Muscle of leg (tissue), 3 donors: ENCODE measurements at regions not wholly inside any gene's neighbourhood (a gene's known extent, or its start where the extent isn't known, plus 50 kb on each side); places are given as distances from the start of the nearest gene placed in this dataset.

ENCODE experiments used
- DNase-seq: peaks from one replicate; pipeline ENCODE4 v3.0.0; 2013
- H3K27ac ChIP-seq: one replicate; pipeline ENCODE4 v1.5.1; 2013; ENCODE audit warnings: mild to moderate bottlenecking, low read length, control low read depth
- H3K27me3 ChIP-seq: one replicate; pipeline ENCODE4 v1.6.1; 2013; ENCODE audit warnings: low read length; ENCODE audit not compliant: control insufficient read depth, insufficient read depth
- H3K36me3 ChIP-seq: one replicate; pipeline ENCODE4 v1.6.1; 2013; ENCODE audit warnings: low read length; ENCODE audit not compliant: control insufficient read depth, insufficient read depth
- H3K4me1 ChIP-seq: one replicate; pipeline ENCODE4 v1.6.1; 2013; ENCODE audit warnings: low read length; ENCODE audit not compliant: control insufficient read depth, insufficient read depth
- H3K4me3 ChIP-seq: one replicate; pipeline ENCODE4 v1.5.1; 2013; ENCODE audit warnings: low read length, control low read depth
- H3K9me3 ChIP-seq: replicated peaks from 2 replicates; pipeline ENCODE4 v1.6.1; 2013; ENCODE audit warnings: low read depth, low read length; ENCODE audit not compliant: control insufficient read depth
- WGBS: methylation state at CpG from one replicate; pipeline ENCODE4 v1.1.5; 2013; ENCODE audit warnings: missing lambda C conversion rate; ENCODE audit not compliant: insufficient coverage; 5-methylcytosine and 5-hydroxymethylcytosine counted together

DNA sequence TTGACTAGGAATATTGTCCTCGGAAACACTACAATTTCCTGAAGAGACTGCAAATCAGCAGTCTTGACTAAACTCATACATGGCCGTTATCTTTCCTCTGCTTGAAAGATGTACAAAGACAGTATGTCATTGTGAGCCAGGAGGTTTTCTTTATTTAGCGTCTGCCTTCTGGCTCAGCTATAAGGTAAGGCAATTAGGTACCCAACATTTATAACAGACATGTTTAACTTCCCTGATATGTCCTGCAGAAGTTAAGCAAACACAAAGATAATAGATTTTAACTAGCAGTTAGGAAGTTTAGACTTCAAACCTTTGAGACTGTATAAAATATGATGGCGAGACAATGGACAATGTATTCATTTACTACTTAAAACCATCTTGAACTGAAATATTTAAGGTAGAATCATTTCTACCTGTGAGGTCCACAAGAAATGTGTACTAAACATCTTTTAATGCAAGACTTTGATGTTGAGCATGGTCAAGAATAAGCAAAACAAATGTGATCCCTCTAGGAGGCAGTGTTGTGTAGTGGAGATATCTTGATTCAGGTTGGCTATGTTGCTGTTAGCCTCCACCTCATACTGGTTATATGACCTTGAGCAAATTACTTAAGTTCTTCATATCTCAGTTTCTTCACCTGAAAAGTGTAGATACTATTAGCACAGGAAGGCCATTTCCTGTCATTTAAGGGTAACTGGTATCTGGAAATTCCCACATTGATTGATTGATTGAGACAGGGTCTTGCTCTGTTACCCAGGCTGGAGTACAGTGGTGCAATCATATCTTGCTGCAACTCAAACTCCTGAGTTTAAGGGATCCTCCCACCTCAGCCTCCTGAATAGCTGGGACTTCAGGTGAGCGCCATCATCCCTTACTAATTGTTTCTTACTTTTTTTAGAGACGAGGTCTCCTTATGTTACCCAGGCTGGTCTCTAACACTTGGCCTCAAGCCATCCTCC lies 96.3 kb upstream of the EEA1 start:
- Histone ChIP-seq H3K27me3 (no peaks in the 10 kb centered on the region), H3K27ac (no peak overlapping the region), H3K9me3 (no peaks in the 10 kb centered on the region), H3K36me3 (no peaks in the 10 kb centered on the region), H3K4me3 (no peak overlapping the region), H3K4me1 (no peaks in the 10 kb centered on the region)
- peak; percentile 31 for DNase-seq
- 72% methylated on average over 2 of the region's 6 CpGs for WGBS

DNA sequence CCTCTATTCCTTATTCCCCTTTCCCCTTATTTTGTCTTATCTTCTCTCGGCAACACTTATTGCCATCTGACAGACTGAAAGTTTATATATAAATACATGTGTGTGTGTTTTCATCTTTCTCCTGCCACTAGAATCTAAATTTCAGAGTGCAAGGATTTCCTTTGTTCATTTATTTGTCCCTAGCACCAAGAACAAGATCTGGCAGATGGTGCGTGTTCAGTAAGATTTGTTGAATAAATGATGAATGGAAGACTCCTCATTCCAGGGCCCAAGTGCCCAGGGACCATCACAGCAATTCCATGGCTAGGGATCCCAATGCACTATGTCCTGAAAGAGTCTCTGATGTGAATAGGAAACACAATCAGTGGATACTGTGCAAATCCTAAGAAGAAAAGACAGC lies 97.9 kb upstream of the EEA1 start:
- no peak overlapping the region for H3K27ac ChIP-seq
- WGBS, result no CpG with 5 or more reads among the region's 2 CpGs
- DNase-seq, result no peak
- no peak overlapping the region for H3K4me3 ChIP-seq
- no peaks in the 10 kb centered on the region for H3K36me3 ChIP-seq
- no peaks in the 10 kb centered on the region for H3K4me1 ChIP-seq
- H3K27me3 ChIP-seq, result no peaks in the 10 kb centered on the region
- no peaks in the 10 kb centered on the region for H3K9me3 ChIP-seq

DNA sequence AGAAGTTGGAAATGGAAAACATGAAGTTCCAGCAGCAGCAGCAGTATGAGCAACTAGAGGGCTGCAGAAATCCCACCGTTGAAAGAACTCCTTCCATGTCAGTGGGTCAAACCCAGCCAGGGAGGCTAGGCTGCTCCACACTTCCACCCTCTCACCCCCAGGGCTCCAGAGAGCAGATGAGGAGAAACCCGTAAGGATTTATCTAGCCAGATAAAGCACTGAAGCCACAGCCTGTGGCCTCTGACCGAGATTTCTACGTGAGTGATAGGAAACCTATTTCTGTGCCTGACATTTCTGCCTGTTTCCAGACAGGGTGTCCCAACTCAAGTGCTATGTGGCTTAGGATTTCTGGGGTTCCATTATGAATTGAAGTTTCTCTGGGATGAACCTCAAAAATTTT lies 100.0 kb upstream of the EEA1 start:
- H3K9me3 ChIP-seq, result no peaks in the 10 kb centered on the region
- H3K4me3 ChIP-seq, result no peak overlapping the region
- no peaks in the 10 kb centered on the region for H3K27me3 ChIP-seq
- H3K36me3 ChIP-seq, result no peaks in the 10 kb centered on the region
- 70% methylated on average over 3 of the region's 4 CpGs for WGBS
- no peak overlapping the region for H3K27ac ChIP-seq
- no peak for DNase-seq
- H3K4me1 ChIP-seq, result peaks cover 3% of the 10 kb centered on the region

DNA sequence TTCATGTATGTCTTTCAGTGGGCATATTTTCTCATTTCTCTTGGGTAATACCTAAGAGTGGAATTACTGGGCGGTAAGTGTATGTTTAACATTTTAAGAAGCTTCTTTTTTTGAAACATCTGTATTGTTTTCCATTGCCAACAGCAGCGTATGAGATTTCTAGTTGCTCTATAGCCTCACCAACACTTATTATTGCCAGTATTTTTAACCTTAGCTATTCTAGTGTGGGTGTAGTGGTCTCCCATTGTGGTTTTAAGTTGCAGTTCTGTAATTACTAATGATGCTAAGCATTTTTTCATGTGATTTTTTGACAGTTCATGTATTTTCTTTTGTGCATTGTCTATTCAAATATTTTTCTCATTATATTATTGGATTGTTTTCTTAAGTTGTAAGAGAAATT lies 101.9 kb upstream of the EEA1 start:
- no peaks in the 10 kb centered on the region for H3K27me3 ChIP-seq
- H3K4me1 ChIP-seq, result peaks cover 3% of the 10 kb centered on the region
- no CpG with 5 or more reads among the region's 2 CpGs for WGBS
- no peak for DNase-seq
- no peak overlapping the region for H3K4me3 ChIP-seq
- no peak overlapping the region for H3K27ac ChIP-seq
- H3K9me3 ChIP-seq, result no peaks in the 10 kb centered on the region
- H3K36me3 ChIP-seq, result no peaks in the 10 kb centered on the region

DNA sequence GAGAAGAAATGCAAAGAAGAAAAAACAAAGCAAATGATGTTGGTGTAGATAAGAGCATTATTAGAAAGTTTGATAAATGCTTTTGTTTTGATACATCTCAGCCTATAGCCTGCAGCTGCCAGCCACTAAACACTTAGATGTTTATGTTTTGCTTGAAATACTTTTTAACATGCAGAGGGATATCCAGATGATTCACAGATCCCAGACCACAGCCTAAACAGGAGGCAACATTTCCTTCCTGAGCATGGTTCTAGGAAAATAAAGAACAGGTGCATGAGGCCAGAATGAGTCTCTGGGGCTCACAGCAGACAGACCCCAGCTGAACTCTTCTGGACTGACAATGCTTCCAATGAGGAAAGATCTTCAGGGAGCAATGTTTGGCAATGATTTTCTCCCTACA lies 103.7 kb upstream of the EEA1 start:
- Histone ChIP-seq H3K9me3 (no peaks in the 10 kb centered on the region), H3K4me1 (peaks cover 3% of the 10 kb centered on the region), H3K27me3 (no peaks in the 10 kb centered on the region), H3K4me3 (no peak overlapping the region), H3K36me3 (no peaks in the 10 kb centered on the region), H3K27ac (no peak overlapping the region)
- peak; percentile 50 for DNase-seq

DNA sequence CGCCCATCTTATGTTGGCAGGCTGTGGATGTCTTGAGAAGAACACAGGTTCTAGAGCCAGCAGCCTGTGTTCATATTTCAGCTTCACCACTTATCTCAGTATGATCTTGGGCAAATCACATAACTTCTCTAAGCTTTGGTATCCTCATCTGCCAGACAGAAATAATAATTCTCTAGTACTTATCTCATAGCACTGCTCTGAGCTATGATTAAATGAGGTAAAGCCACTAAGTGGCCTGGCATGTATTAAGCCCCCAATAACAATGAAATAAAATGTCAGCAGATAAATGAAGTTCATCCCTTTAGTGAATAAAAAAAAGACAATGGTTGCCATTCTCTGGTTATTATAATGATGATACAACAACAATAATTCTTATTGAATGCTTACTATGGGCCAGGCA lies 104.9 kb upstream of the EEA1 start:
- H3K9me3 ChIP-seq, result no peaks in the 10 kb centered on the region
- no peaks in the 10 kb centered on the region for H3K36me3 ChIP-seq
- no peak overlapping the region for H3K4me3 ChIP-seq
- DNase-seq, result no peak
- WGBS, result no CpG with 5 or more reads among the region's 1 CpG
- H3K4me1 ChIP-seq, result peaks cover 3% of the 10 kb centered on the region
- H3K27me3 ChIP-seq, result no peaks in the 10 kb centered on the region
- H3K27ac ChIP-seq, result no peak overlapping the region

DNA sequence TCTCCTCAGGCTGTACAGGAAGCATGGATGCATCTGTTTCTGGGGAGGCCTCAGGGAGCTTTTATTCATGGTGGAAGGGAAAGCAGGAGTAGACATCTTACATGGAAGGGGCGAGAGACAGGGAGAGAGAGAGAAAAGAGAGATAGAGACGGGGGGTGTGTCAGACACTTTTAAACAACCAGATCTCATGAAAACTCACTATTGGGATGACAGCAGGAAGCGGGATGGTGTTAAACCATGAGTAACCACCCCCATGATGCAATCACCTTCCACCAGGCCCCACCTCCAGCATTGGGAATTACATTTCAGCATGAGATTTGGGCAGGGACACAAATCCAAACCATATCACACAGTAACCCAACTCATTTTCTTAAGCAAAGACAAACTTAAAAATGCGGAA lies 110.0 kb upstream of the EEA1 start:
- Histone ChIP-seq H3K9me3 (no peaks in the 10 kb centered on the region), H3K4me1 (no peaks in the 10 kb centered on the region), H3K27ac (no peak overlapping the region), H3K4me3 (no peak overlapping the region), H3K36me3 (no peaks in the 10 kb centered on the region), H3K27me3 (no peaks in the 10 kb centered on the region)
- no CpG with 5 or more reads among the region's 4 CpGs for WGBS
- DNase-seq, result no peak

DNA sequence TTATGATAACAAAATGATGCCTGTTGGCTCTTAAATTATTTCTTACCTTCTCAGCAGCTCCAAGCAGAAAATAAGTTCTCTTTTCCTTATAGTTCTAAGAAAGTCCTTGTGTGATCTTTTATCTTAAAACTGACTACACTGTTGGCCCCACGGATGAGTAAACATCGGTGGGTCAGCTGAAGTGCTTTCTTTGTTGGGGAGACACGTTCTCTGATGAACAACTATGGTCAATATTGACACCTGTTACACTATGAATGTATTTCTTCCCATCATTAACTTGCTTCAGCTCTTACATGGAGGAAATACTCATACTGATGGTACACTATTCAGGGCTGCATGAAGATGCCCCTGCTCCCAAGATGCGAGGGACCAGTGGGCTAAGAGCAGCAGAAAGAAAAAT lies 110.8 kb upstream of the EEA1 start:
- WGBS, result no CpG with 5 or more reads among the region's 4 CpGs
- DNase-seq, result no peak
- Histone ChIP-seq H3K27me3 (no peaks in the 10 kb centered on the region), H3K36me3 (no peaks in the 10 kb centered on the region), H3K4me3 (no peak overlapping the region), H3K27ac (no peak overlapping the region), H3K4me1 (no peaks in the 10 kb centered on the region), H3K9me3 (no peaks in the 10 kb centered on the region)

DNA sequence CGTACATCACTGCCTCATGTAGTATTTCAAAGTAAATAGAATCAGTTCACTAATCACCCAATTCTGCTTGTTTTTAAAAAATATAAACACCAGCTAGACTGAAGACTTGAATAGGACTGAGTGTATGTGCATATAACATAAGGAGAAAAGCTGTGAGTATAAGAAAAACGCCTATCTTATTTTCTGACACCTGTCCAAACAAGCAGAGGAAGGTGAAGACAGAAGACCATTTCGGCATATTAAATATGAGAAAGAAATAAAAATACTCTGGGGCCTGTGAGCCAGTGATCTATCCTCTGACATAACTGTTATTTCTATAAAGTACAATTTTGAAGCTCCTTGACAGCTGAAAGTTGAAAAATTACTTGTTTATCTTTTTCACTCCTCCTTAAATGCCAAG lies 111.3 kb upstream of the EEA1 start:
- no peaks in the 10 kb centered on the region for H3K4me1 ChIP-seq
- DNase-seq, result no peak
- H3K27me3 ChIP-seq, result no peaks in the 10 kb centered on the region
- no peak overlapping the region for H3K4me3 ChIP-seq
- WGBS, result no CpG with 5 or more reads among the region's 3 CpGs
- no peaks in the 10 kb centered on the region for H3K9me3 ChIP-seq
- H3K27ac ChIP-seq, result no peak overlapping the region
- H3K36me3 ChIP-seq, result no peaks in the 10 kb centered on the region

DNA sequence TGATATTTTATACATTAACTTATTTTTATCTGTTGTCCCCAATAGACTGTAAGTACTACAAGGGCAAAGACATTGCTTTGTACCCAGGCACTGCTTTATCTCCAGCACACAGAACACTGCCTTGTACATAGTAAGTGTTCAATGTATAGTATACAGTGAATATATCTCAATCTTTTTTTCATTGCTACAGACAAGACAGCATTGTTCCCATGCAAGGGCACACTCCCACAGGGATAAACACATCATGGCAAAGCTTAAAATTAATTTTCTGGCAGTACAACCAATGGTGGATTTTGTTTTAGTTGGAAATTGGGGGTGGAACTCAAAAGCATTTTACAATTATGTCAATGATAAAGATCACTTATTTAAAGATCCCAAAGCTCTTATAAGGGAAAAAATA lies 112.3 kb upstream of the EEA1 start:
- Histone ChIP-seq H3K27me3 (no peaks in the 10 kb centered on the region), H3K4me3 (no peak overlapping the region), H3K4me1 (no peaks in the 10 kb centered on the region), H3K27ac (no peak overlapping the region), H3K36me3 (no peaks in the 10 kb centered on the region), H3K9me3 (no peaks in the 10 kb centered on the region)
- no peak for DNase-seq

DNA sequence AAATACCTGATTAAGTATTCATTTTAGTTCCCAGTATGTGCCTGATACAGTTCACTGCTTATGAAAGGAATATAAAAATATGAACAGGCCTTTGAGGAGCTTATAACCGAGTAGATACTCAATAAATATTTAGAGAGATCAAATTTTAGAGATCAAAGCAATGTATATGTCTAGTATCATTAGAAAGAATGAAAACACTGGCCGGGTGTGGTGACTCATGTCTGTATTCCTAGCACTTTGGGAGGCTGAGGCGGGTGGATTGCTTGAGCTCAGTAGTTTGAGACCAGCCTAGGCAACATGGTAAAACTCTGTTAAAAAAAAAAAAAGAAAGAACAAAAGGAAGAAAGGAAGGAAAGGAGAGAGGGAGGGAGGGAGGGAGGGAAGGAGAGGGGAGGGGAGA lies 113.2 kb upstream of the EEA1 start:
- WGBS, result 40% methylated on average over 1 of the region's 3 CpGs
- Histone ChIP-seq H3K36me3 (no peaks in the 10 kb centered on the region), H3K9me3 (no peaks in the 10 kb centered on the region), H3K27me3 (no peaks in the 10 kb centered on the region), H3K4me1 (no peaks in the 10 kb centered on the region), H3K4me3 (no peak overlapping the region), H3K27ac (no peak overlapping the region)
- no peak for DNase-seq
